HG02884 (cell line): ENCODE measurements at regions not wholly inside any gene's neighbourhood (a gene's known extent, or its start where the extent isn't known, plus 50 kb on each side); places are given as distances from the start of the nearest gene placed in this dataset.
"Not testable (repeated sequence)": the region's sequence is repeated elsewhere in the genome, so short reads cannot be mapped to it uniquely, and the experiment has no call there.

ENCODE experiments used
- ATAC-seq: cut with Tn5 transposase; IDR thresholded peaks from one replicate; pipeline ENCODE4 v1.9.1; 2021; ENCODE audit warnings: mild to moderate bottlenecking, moderate library complexity; ENCODE audit not compliant: unreplicated experiment

GRCh38 chr5:167339205-167339604 is 952.2 kb upstream of the WWC1 start:
- ATAC-seq: no peak

- no peak for ATAC-seq
These were observed 945.0 kb upstream of the WWC1 start for GRCh38 chr5:167346461-167346860.

GRCh38 chr5:167348251-167348926 is 943.1 kb upstream of the WWC1 start:
- ATAC-seq: no peak

GRCh38 chr5:167348980-167349379 is 942.5 kb upstream of the WWC1 start:
- ATAC-seq: no peak

GRCh38 chr5:167351316-167351715 is 940.1 kb upstream of the WWC1 start:
- no peak for ATAC-seq

GRCh38 chr5:167352801-167353200 is 938.6 kb upstream of the WWC1 start:
- ATAC-seq: no peak

- no peak for ATAC-seq
These were observed 936.1 kb upstream of the WWC1 start for GRCh38 chr5:167355346-167355745.

GRCh38 chr5:167356374-167356773 is 935.1 kb upstream of the WWC1 start:
- ATAC-seq: no peak

GRCh38 chr5:167358868-167359492 is 932.5 kb upstream of the WWC1 start:
- no peak for ATAC-seq

GRCh38 chr5:167361795-167362194 is 929.6 kb upstream of the WWC1 start:
- ATAC-seq: no peak

GRCh38 chr5:167363065-167363464 is 928.4 kb upstream of the WWC1 start:
- ATAC-seq: no peak

GRCh38 chr5:167375125-167375524 is 916.3 kb upstream of the WWC1 start:
- no peak for ATAC-seq

GRCh38 chr5:167378894-167379723 is 912.3 kb upstream of the WWC1 start:
- ATAC-seq: no peak

- ATAC-seq: no peak
These were observed 910.0 kb upstream of the WWC1 start for GRCh38 chr5:167381457-167381856.

- ATAC-seq: no peak
These were observed 901.9 kb upstream of the WWC1 start for GRCh38 chr5:167389537-167389936.

- not testable (repeated sequence) for ATAC-seq
These were observed 900.2 kb upstream of the WWC1 start for GRCh38 chr5:167391286-167391685.

GRCh38 chr5:167392240-167392639 is 899.2 kb upstream of the WWC1 start:
- ATAC-seq: no peak

- ATAC-seq: no peak
These were observed 898.1 kb upstream of the WWC1 start for GRCh38 chr5:167393358-167393757.

GRCh38 chr5:167402671-167403070 is 888.8 kb upstream of the WWC1 start:
- no peak for ATAC-seq

GRCh38 chr5:167406513-167406912 is 884.9 kb upstream of the WWC1 start:
- ATAC-seq: no peak

GRCh38 chr5:167412556-167412955 is 878.9 kb upstream of the WWC1 start:
- no peak for ATAC-seq

- ATAC-seq: no peak
These were observed 877.9 kb upstream of the WWC1 start for GRCh38 chr5:167413506-167413905.
